Neural cell (in vitro differentiated cells): ENCODE measurements at regions not wholly inside any gene's neighbourhood (a gene's known extent, or its start where the extent isn't known, plus 50 kb on each side); places are given as distances from the start of the nearest gene placed in this dataset.
"Not testable (repeated sequence)": the region's sequence is repeated elsewhere in the genome, so short reads cannot be mapped to it uniquely, and the experiment has no call there.

ENCODE experiments used
- H2AFZ ChIP-seq: fragments of 200-600, 300-800 bp; sonication (generic), shearing (Covaris generic); 2 replicates; pipeline ENCODE4 v1.6.0; 2014; ENCODE audit warnings: low read depth, mild to moderate bottlenecking, antibody characterized with exemption, low read length, moderate library complexity
- H3F3A ChIP-seq: fragments of 200-600 bp; shearing (Covaris generic); 2 replicates; pipeline ENCODE4 v1.6.1; 2016; ENCODE audit warnings: mild to moderate bottlenecking, moderate library complexity, mixed read lengths, antibody characterized with exemption, low read length; ENCODE audit not compliant: insufficient read depth, poor library complexity, severe bottlenecking
- H3K27ac ChIP-seq: fragments of 200-600, 300-800 bp; sonication (generic), shearing (Covaris generic); 2 replicates; pipeline ENCODE4 v1.5.1; 2014; ENCODE audit warnings: mild to moderate bottlenecking, low read length, moderate library complexity
- H3K27me3 ChIP-seq: fragments of 300-800, 200-600 bp; sonication (generic), shearing (Covaris generic); 2 replicates; pipeline ENCODE4 v1.6.0; 2014; ENCODE audit warnings: mild to moderate bottlenecking, low read depth, low read length, moderate library complexity; ENCODE audit not compliant: insufficient read depth
- H3K36me3 ChIP-seq: fragments of 300-800, 200-600 bp; sonication (generic), shearing (Covaris generic); 2 replicates; pipeline ENCODE4 v1.5.1; 2014; ENCODE audit warnings: mild to moderate bottlenecking, antibody characterized with exemption, low read length, moderate library complexity; ENCODE audit not compliant: insufficient read depth
- H3K4me2 ChIP-seq: fragments of 300-800, 200-600 bp; sonication (generic), shearing (Covaris generic); 2 replicates; pipeline ENCODE4 v1.6.0; 2014; ENCODE audit warnings: mild to moderate bottlenecking, low read length
- H3K4me3 ChIP-seq: fragments of 300-800, 200-600 bp; sonication (generic), shearing (Covaris generic); 2 replicates; pipeline ENCODE4 v1.5.1; 2014; ENCODE audit warnings: mild to moderate bottlenecking, low read length, moderate library complexity
- H3K79me2 ChIP-seq: fragments of 200-600 bp; shearing (Covaris generic); replicated peaks from 2 replicates; pipeline ENCODE4 v1.6.0; 2014; ENCODE audit warnings: mild to moderate bottlenecking, low read length, moderate library complexity; ENCODE audit not compliant: insufficient read depth
- H3K9ac ChIP-seq: fragments of 300-800, 200-600 bp; sonication (generic), shearing (Covaris generic); 2 replicates; pipeline ENCODE4 v1.6.1; 2016; ENCODE audit warnings: mild to moderate bottlenecking, low read length, mixed read lengths
- H3K9me2 ChIP-seq: fragments of 200-600 bp; shearing (Covaris generic); 2 replicates; pipeline ENCODE4 v1.6.1; 2016; ENCODE audit warnings: mild to moderate bottlenecking, low read length, mixed read lengths; ENCODE audit not compliant: insufficient read depth
- H3K9me3 ChIP-seq: fragments of 200-600, 300-800 bp; sonication (generic), shearing (Covaris generic); 2 replicates; pipeline ENCODE4 v1.6.1; 2016; ENCODE audit warnings: mild to moderate bottlenecking, mixed run types, low read length, moderate library complexity, mixed read lengths
- H4K20me1 ChIP-seq: fragments of 200-600 bp; shearing (Covaris generic); 2 replicates; pipeline ENCODE4 v1.6.1; 2016; ENCODE audit warnings: mild to moderate bottlenecking, mixed run types; ENCODE audit not compliant: insufficient read depth
- EP300 ChIP-seq: fragments of 450-650 bp; conservative IDR thresholded peaks from 2 replicates; pipeline ENCODE4 v1.6.1; 2014; ENCODE audit warnings: antibody characterized with exemption, mild to moderate bottlenecking, moderate library complexity; ENCODE audit not compliant: poor library complexity, severe bottlenecking
- EZH2 ChIP-seq: fragments of 200-600, 300-800 bp; shearing (Covaris generic), sonication (generic); IDR thresholded peaks from 2 replicates; pipeline ENCODE4 v1.6.1; 2014; ENCODE audit warnings: antibody characterized with exemption, low read length, borderline replicate concordance, mild to moderate bottlenecking; ENCODE audit not compliant: insufficient read depth, poor library complexity, severe bottlenecking
- MXI1 ChIP-seq: fragments of 450-650 bp; conservative IDR thresholded peaks from 2 replicates; pipeline ENCODE4 v1.6.1; 2014; ENCODE audit warnings: antibody characterized with exemption, mild to moderate bottlenecking; ENCODE audit not compliant: poor library complexity, severe bottlenecking
- POLR2AphosphoS5 ChIP-seq: IDR thresholded peaks from 2 replicates; pipeline ENCODE4 v1.6.1; 2012
- RAD21 ChIP-seq: fragments of 450-650 bp; conservative IDR thresholded peaks from 2 replicates; pipeline ENCODE4 v1.6.1; 2014; ENCODE audit warnings: antibody characterized with exemption, mild to moderate bottlenecking, moderate library complexity
- SMC3 ChIP-seq: fragments of 450-650 bp; conservative IDR thresholded peaks from 2 replicates; pipeline ENCODE4 v1.6.1; 2014; ENCODE audit warnings: antibody characterized with exemption, mild to moderate bottlenecking, moderate library complexity; ENCODE audit not compliant: poor library complexity
- TAF1 ChIP-seq: IDR thresholded peaks from 2 replicates; pipeline ENCODE4 v1.6.1; 2012; ENCODE audit warnings: low read depth
- TF ChIP-seq, protein P1 (sequence below): IDR thresholded peaks from 2 replicates; pipeline ENCODE4 v1.6.1; 2012; ENCODE audit warnings: borderline replicate concordance
- TF ChIP-seq, protein P2 (sequence below): fragments of 450-650 bp; IDR thresholded peaks from 2 replicates; pipeline ENCODE4 v1.5.1; 2014; ENCODE audit warnings: antibody characterized with exemption, mild to moderate bottlenecking, moderate library complexity; ENCODE audit not compliant: poor library complexity, severe bottlenecking

DNA sequence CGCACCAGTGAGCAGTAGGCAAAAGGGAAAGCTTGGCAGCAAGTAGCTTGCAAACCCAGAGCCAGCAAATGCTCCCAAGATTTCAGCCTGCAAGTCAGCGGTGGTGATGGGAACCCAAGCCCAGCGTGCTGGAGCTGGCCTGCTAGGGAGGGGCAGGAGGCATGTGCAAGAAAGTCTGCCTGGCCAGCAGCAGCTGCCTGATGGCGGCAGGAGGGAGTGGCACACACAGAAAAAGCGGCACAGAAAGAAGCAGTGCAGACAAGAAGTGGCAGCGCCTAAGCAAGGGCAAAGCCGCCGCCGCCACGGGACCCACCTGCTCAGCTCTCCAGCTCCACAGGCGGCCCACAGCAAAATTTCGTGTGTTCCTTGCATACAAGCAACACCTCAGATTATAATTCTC lies 1206.5 kb upstream of the PABPC4L start:
- H3K79me2 ChIP-seq: no peaks in the 10 kb centered on the region
- no peaks in the 10 kb centered on the region for H4K20me1 ChIP-seq
- H2AFZ ChIP-seq: no peak overlapping the region
- H3K27me3 ChIP-seq: no peaks in the 10 kb centered on the region
- H3K4me3 ChIP-seq: no peak overlapping the region
- no peaks in the 10 kb centered on the region for H3F3A ChIP-seq
- TF ChIP-seq EP300 (no peak), TAF1 (no peak), SMC3 (no peak), MXI1 (no peak), RAD21 (no peak), POLR2AphosphoS5 (no peak), EZH2 (no peak)
- TF ChIP-seq, protein P1, sequence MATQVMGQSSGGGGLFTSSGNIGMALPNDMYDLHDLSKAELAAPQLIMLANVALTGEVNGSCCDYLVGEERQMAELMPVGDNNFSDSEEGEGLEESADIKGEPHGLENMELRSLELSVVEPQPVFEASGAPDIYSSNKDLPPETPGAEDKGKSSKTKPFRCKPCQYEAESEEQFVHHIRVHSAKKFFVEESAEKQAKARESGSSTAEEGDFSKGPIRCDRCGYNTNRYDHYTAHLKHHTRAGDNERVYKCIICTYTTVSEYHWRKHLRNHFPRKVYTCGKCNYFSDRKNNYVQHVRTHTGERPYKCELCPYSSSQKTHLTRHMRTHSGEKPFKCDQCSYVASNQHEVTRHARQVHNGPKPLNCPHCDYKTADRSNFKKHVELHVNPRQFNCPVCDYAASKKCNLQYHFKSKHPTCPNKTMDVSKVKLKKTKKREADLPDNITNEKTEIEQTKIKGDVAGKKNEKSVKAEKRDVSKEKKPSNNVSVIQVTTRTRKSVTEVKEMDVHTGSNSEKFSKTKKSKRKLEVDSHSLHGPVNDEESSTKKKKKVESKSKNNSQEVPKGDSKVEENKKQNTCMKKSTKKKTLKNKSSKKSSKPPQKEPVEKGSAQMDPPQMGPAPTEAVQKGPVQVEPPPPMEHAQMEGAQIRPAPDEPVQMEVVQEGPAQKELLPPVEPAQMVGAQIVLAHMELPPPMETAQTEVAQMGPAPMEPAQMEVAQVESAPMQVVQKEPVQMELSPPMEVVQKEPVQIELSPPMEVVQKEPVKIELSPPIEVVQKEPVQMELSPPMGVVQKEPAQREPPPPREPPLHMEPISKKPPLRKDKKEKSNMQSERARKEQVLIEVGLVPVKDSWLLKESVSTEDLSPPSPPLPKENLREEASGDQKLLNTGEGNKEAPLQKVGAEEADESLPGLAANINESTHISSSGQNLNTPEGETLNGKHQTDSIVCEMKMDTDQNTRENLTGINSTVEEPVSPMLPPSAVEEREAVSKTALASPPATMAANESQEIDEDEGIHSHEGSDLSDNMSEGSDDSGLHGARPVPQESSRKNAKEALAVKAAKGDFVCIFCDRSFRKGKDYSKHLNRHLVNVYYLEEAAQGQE: no peak
- TF ChIP-seq, protein P2, sequence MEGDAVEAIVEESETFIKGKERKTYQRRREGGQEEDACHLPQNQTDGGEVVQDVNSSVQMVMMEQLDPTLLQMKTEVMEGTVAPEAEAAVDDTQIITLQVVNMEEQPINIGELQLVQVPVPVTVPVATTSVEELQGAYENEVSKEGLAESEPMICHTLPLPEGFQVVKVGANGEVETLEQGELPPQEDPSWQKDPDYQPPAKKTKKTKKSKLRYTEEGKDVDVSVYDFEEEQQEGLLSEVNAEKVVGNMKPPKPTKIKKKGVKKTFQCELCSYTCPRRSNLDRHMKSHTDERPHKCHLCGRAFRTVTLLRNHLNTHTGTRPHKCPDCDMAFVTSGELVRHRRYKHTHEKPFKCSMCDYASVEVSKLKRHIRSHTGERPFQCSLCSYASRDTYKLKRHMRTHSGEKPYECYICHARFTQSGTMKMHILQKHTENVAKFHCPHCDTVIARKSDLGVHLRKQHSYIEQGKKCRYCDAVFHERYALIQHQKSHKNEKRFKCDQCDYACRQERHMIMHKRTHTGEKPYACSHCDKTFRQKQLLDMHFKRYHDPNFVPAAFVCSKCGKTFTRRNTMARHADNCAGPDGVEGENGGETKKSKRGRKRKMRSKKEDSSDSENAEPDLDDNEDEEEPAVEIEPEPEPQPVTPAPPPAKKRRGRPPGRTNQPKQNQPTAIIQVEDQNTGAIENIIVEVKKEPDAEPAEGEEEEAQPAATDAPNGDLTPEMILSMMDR: no peak
- H3K9me3 ChIP-seq: no peaks in the 10 kb centered on the region
- no peak overlapping the region for H3K9ac ChIP-seq
- no peaks in the 10 kb centered on the region for H3K36me3 ChIP-seq
- H3K9me2 ChIP-seq: no peaks in the 10 kb centered on the region
- H3K4me2 ChIP-seq: no peak overlapping the region
- H3K27ac ChIP-seq: no peak overlapping the region

DNA sequence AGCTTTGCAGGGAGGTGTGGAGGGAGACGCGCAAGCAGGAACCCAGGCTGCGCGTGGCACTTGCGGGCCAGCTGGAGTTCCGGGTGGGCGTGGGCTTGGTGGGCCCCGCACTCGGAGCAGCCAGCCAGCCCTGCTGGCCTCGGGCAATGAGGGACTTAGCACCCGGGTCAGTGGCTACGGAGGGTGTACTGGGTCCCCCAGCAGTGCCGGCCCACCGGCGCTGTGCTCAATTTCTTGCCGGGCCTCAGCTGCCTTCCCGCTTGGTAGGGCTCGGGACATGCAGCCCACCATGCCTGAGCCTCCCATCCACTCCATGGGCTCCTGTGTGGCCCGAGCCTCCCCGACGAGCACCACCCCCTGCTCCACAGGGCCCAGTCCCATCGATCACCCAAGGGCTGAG lies 1205.0 kb upstream of the PABPC4L start:
- not testable (repeated sequence) for H2AFZ ChIP-seq, H3F3A ChIP-seq, H3K4me3 ChIP-seq, H3K9me2 ChIP-seq, H3K9me3 ChIP-seq, H3K9ac ChIP-seq, H3K4me2 ChIP-seq, H3K79me2 ChIP-seq, H3K27me3 ChIP-seq, H4K20me1 ChIP-seq, H3K36me3 ChIP-seq, H3K27ac ChIP-seq

DNA sequence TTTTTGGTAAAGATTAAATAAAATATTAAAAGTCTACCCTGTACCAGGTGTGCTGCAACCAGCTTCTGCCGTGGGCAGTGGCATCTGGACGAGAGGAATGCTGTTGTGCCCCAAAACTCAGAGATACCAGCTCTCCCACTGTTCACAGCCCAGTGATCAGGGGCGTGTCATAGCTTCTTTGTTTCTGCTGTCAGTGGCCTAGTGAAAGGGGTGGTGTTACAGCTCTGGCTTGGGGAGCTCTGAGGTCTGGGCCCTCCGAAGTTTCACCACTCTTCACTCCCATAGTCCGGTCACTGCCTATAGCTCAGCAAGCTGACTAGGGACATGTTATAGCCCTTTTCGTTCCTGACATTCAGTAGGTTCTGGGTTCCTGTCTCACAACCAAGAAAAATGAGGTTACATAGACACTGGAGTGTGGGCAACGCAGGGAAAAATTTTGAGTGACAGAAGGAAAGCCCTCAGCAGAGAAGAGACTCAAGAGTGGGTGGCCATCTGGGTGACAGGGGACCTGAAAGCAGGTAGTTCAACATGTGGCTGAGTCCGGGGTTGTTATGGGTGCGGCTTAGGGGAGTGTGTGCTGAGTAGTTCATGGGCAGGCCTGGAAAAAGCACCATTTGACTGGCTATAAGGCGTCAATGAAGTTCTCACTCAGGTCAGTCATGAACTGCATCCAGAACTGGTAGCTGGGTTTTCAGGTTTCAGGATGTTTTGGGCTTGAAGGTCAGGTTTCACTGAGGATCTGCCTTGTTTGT lies 1184.4 kb upstream of the PABPC4L start:
- H3K9me3 ChIP-seq: no peaks in the 10 kb centered on the region
- H3K9ac ChIP-seq: no peak overlapping the region
- no peaks in the 10 kb centered on the region for H3F3A ChIP-seq
- H3K9me2 ChIP-seq: no peaks in the 10 kb centered on the region
- H3K27me3 ChIP-seq: no peaks in the 10 kb centered on the region
- TF ChIP-seq EP300 (no peak), RAD21 (no peak), EZH2 (no peak), POLR2AphosphoS5 (no peak), SMC3 (no peak), TAF1 (no peak), MXI1 (no peak)
- TF ChIP-seq, protein P1: no peak
- TF ChIP-seq, protein P2: no peak
- H3K4me3 ChIP-seq: no peak overlapping the region
- no peaks in the 10 kb centered on the region for H3K79me2 ChIP-seq
- no peaks in the 10 kb centered on the region for H3K36me3 ChIP-seq
- no peaks in the 10 kb centered on the region for H4K20me1 ChIP-seq
- H3K27ac ChIP-seq: no peak overlapping the region
- no peak overlapping the region for H2AFZ ChIP-seq
- no peak overlapping the region for H3K4me2 ChIP-seq
